ENCODE measurements at regions not wholly inside any gene's neighbourhood (a gene's known extent, or its start where the extent isn't known, plus 50 kb on each side); places are given as distances from the start of the nearest gene placed in this dataset.

GRCh38 chr5:21646469-21646868, 1206.7 kb downstream of the CDH12 start:
- TF ChIP-seq, protein P1, sequence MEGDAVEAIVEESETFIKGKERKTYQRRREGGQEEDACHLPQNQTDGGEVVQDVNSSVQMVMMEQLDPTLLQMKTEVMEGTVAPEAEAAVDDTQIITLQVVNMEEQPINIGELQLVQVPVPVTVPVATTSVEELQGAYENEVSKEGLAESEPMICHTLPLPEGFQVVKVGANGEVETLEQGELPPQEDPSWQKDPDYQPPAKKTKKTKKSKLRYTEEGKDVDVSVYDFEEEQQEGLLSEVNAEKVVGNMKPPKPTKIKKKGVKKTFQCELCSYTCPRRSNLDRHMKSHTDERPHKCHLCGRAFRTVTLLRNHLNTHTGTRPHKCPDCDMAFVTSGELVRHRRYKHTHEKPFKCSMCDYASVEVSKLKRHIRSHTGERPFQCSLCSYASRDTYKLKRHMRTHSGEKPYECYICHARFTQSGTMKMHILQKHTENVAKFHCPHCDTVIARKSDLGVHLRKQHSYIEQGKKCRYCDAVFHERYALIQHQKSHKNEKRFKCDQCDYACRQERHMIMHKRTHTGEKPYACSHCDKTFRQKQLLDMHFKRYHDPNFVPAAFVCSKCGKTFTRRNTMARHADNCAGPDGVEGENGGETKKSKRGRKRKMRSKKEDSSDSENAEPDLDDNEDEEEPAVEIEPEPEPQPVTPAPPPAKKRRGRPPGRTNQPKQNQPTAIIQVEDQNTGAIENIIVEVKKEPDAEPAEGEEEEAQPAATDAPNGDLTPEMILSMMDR (conservative IDR thresholded peaks at IDR 0.05 in 1 of 2, IDR thresholded peaks at IDR 0.05 in 1 of 2; ENCODE audit: low read depth in 1 of 2, low read length in 2 of 2) = no peak
- no peak for TF ChIP-seq EZH2 (IDR thresholded peaks at IDR 0.05; ENCODE audit: low read length, missing control alignments)

All from fibroblast of lung (primary cell).